Keratinocyte (primary cell): ENCODE measurements at regions not wholly inside any gene's neighbourhood (a gene's known extent, or its start where the extent isn't known, plus 50 kb on each side); places are given as distances from the start of the nearest gene placed in this dataset.

Experiments used
- DNase-seq: peaks from one replicate; pipeline ENCODE4 v3.0.0-alpha.2; 2011; ENCODE audit warnings: low read depth, missing footprints, low spot score
- FAIRE-seq: peaks from 2 replicates; lab custom pipeline; 2011; peaks lifted over from hg19 to GRCh38; lab: Jason Lieb, UNC
- H2AFZ ChIP-seq: 2 replicates; pipeline ENCODE4 v1.6.0; 2012; ENCODE audit warnings: low read length, control low read depth, inconsistent platforms; ENCODE audit not compliant: control insufficient read depth
- H3K27ac ChIP-seq: 2 replicates; pipeline ENCODE4 v1.5.1; 2011; ENCODE audit warnings: low read length; ENCODE audit not compliant: control insufficient read depth, insufficient read depth
- H3K27me3 ChIP-seq: 3 replicates; pipeline ENCODE4 v1.6.0; 2011; ENCODE audit warnings: low read length; ENCODE audit not compliant: control insufficient read depth, insufficient read depth; ENCODE audit errors: extremely low read depth
- H3K36me3 ChIP-seq, 2 experiments: 2 replicates in 1 of 2; 3 replicates in 1 of 2; pipeline ENCODE4 v1.5.1; 2011; ENCODE audit warnings: low read length in 2 of 2, mild to moderate bottlenecking in 1 of 2; ENCODE audit not compliant: control insufficient read depth in 2 of 2, insufficient read depth in 2 of 2; ENCODE audit errors: extremely low read depth in 1 of 2
- H3K4me1 ChIP-seq: 3 replicates; pipeline ENCODE4 v1.5.1; 2011; ENCODE audit warnings: low read length; ENCODE audit not compliant: control insufficient read depth, insufficient read depth; ENCODE audit errors: extremely low read depth
- H3K4me2 ChIP-seq: 3 replicates; pipeline ENCODE4 v1.6.0; 2011; ENCODE audit warnings: low read depth, low read length; ENCODE audit not compliant: control insufficient read depth, insufficient read depth; ENCODE audit errors: extremely low read depth
- H3K4me3 ChIP-seq, 3 experiments: fragments of 200-600 bp in 1 of 3; sonication (generic) in 1 of 3; 2 replicates in 2 of 3; 3 replicates in 1 of 3; pipeline ENCODE4 v1.5.1; 2011 to 2016; ENCODE audit warnings: low read length in 3 of 3, mild to moderate bottlenecking in 3 of 3, control low read depth in 2 of 3, inconsistent platforms in 1 of 3, low read depth in 1 of 3, mixed read lengths in 1 of 3, mixed run types in 1 of 3, moderate library complexity in 1 of 3; ENCODE audit not compliant: control insufficient read depth in 2 of 3, insufficient read depth in 2 of 3; ENCODE audit errors: extremely low read depth in 1 of 3
- H3K79me2 ChIP-seq: 2 replicates; pipeline ENCODE4 v1.6.0; 2012; ENCODE audit warnings: low read length; ENCODE audit not compliant: control insufficient read depth, insufficient read depth
- H3K9ac ChIP-seq: 3 replicates; pipeline ENCODE4 v1.6.0; 2011; ENCODE audit warnings: low read length; ENCODE audit not compliant: control insufficient read depth, insufficient read depth; ENCODE audit errors: extremely low read depth
- H3K9me1 ChIP-seq: 3 replicates; pipeline ENCODE4 v1.6.0; 2011; ENCODE audit warnings: low read length; ENCODE audit not compliant: control insufficient read depth, insufficient read depth; ENCODE audit errors: extremely low read depth
- H3K9me3 ChIP-seq: 2 replicates; pipeline ENCODE4 v1.5.1; 2012; ENCODE audit warnings: low read depth, low read length; ENCODE audit not compliant: control insufficient read depth
- H4K20me1 ChIP-seq: 3 replicates; pipeline ENCODE4 v1.6.0; 2011; ENCODE audit warnings: low read length; ENCODE audit not compliant: control insufficient read depth, insufficient read depth; ENCODE audit errors: extremely low read depth
- CTCF ChIP-seq, 3 experiments: IDR thresholded peaks in 1 of 3; conservative IDR thresholded peaks in 1 of 3; optimal IDR thresholded peaks in 1 of 3; 2 replicates in 2 of 3; 3 replicates in 1 of 3; pipeline versions ENCODE3 to v1.5.1; 2011; ENCODE audit warnings: low read length in 3 of 3, mild to moderate bottlenecking in 3 of 3, moderate library complexity in 2 of 3, control low read depth in 1 of 3, inconsistent platforms in 1 of 3; ENCODE audit not compliant: insufficient read depth in 2 of 3; ENCODE audit errors: extremely low read depth in 1 of 3
- EZH2 ChIP-seq: IDR thresholded peaks from one replicate; pipeline ENCODE4 v1.6.1; 2012; ENCODE audit warnings: inconsistent platforms, mild to moderate bottlenecking, low read length, moderate library complexity
- dilution Hi-C: fragments of 300-500 bp; cut with MboI; formaldehyde crosslinking; loops from one replicate; pipeline ENCODE4 v1.7.0; 2020; ENCODE audit warnings: low sequenced_read_pairs; ENCODE audit not compliant: extremely low pct_ligation_motif_present

- Histone ChIP-seq H4K20me1 (no peaks in the 10 kb centered on the region), H3K4me2 (peak overlapping the region; percentile 10), H2AFZ (peak overlapping the region; percentile 52), H3K4me3 (no peak overlapping the region), H3K4me1 (peaks cover 9% of the 10 kb centered on the region), H3K27ac (no peak overlapping the region), H3K36me3 (no peaks in the 10 kb centered on the region), H3K9me3 (no peaks in the 10 kb centered on the region), H3K79me2 (no peaks in the 10 kb centered on the region), H3K27me3 (no peaks in the 10 kb centered on the region), H3K9me1 (no peaks in the 10 kb centered on the region), H3K9ac (no peak overlapping the region)
- dilution Hi-C loops: no loop called here
- FAIRE-seq (peak; percentile 26), DNase-seq (no peak)
- TF ChIP-seq EZH2 (no peak), CTCF (optimal IDR thresholded peaks at IDR 0.05 in 1 of 3, IDR thresholded peaks at IDR 0.05 in 1 of 3, conservative IDR thresholded peaks at IDR 0.05 in 1 of 3; ENCODE audit: extremely low read depth in 1 of 3, insufficient read depth in 2 of 3, low read length in 3 of 3) (no peak)
Measured at GRCh38 chr3:151964743-151965142, 91.3 kb downstream of the SUCNR1 start.

- Histone ChIP-seq H3K9ac (no peak overlapping the region), H3K9me1 (no peaks in the 10 kb centered on the region), H3K27me3 (no peaks in the 10 kb centered on the region), H3K9me3 (no peaks in the 10 kb centered on the region), H4K20me1 (no peaks in the 10 kb centered on the region), H2AFZ (no peak overlapping the region), H3K4me3 (no peak overlapping the region), H3K4me2 (no peak overlapping the region), H3K79me2 (no peaks in the 10 kb centered on the region), H3K4me1 (peaks cover 14% of the 10 kb centered on the region), H3K27ac (no peak overlapping the region), H3K36me3 (no peaks in the 10 kb centered on the region)
- dilution Hi-C loops: no loop called here
- FAIRE-seq: no peak
- no peak for DNase-seq
- TF ChIP-seq CTCF (optimal IDR thresholded peaks at IDR 0.05 in 1 of 3, IDR thresholded peaks at IDR 0.05 in 1 of 3, conservative IDR thresholded peaks at IDR 0.05 in 1 of 3; ENCODE audit: extremely low read depth in 1 of 3, insufficient read depth in 2 of 3, low read length in 3 of 3): no peak
- TF ChIP-seq EZH2: no peak
Measured at GRCh38 chr3:151969026-151969642, 95.7 kb downstream of the SUCNR1 start.
